Breast epithelium (tissue), 3 donors: ENCODE measurements at regions not wholly inside any gene's neighbourhood (a gene's known extent, or its start where the extent isn't known, plus 50 kb on each side); places are given as distances from the start of the nearest gene placed in this dataset.

Experiments used
- POLR2A ChIP-seq: fragments of 450-650 bp; IDR thresholded peaks from one replicate; pipeline ENCODE4 v1.6.1; 2016; ENCODE audit warnings: antibody characterized with exemption, mild to moderate bottlenecking, moderate library complexity
- TF ChIP-seq, protein P1 (sequence below), 3 donors: fragments of 450-650 bp; IDR thresholded peaks; one replicate each; pipeline ENCODE4 v1.5.1; 2016 to 2017; ENCODE audit warnings: antibody characterized with exemption in 3 of 3, mild to moderate bottlenecking in 3 of 3, moderate library complexity in 3 of 3

DNA sequence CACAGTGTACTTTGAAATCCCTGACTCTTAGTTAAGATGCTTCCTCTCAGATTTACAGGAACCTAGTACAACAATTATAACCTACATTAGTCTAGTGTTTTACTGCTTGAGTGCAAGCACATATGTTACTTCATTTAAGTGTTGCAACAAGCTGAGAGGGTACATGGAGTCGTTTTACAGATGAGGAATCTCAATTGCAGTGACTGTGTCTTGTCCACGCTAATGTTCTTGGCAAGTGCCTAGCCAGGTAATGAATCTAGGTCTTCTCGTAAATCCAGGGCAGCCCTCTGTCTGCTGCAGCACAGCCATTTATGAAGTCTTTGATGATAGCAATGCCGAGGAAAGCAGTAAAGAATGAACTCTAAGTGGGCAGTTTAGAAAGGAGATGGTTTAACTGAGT is 384.4 kb upstream of the ARPP21 start:
- TF ChIP-seq, protein P1, sequence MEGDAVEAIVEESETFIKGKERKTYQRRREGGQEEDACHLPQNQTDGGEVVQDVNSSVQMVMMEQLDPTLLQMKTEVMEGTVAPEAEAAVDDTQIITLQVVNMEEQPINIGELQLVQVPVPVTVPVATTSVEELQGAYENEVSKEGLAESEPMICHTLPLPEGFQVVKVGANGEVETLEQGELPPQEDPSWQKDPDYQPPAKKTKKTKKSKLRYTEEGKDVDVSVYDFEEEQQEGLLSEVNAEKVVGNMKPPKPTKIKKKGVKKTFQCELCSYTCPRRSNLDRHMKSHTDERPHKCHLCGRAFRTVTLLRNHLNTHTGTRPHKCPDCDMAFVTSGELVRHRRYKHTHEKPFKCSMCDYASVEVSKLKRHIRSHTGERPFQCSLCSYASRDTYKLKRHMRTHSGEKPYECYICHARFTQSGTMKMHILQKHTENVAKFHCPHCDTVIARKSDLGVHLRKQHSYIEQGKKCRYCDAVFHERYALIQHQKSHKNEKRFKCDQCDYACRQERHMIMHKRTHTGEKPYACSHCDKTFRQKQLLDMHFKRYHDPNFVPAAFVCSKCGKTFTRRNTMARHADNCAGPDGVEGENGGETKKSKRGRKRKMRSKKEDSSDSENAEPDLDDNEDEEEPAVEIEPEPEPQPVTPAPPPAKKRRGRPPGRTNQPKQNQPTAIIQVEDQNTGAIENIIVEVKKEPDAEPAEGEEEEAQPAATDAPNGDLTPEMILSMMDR (IDR thresholded peaks at IDR 0.05) = no peak
- no peak for TF ChIP-seq POLR2A
